ENCODE measurements at regions not wholly inside any gene's neighbourhood (a gene's known extent, or its start where the extent isn't known, plus 50 kb on each side); places are given as distances from the start of the nearest gene placed in this dataset.

DNA sequence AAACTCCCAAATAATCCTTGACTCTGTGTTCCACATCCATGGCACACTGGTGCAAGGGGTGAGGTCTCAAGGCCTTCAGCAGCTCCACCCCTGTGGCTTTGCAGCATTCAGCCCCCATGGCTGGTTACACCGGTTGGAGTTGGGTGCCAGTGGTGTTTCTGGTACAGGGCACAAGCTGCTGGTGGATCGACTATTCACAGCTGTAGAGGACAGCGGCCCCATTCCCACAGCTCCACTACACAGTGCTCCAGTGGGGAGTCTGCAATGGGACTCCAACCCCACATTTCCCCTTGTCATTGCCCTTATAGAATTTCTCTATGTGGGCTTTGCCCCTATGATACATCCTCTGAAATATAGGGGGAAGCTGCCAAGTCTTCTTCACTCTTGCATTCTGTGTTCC is 64.3 kb upstream of the SGO1 start:
- Histone ChIP-seq H3K9me3 (ENCODE audit: control insufficient read depth in 1 of 2, insufficient read depth in 1 of 2, low read length in 2 of 2) (peaks cover 4 to 8% of the 10 kb centered on the region in 2 experiments), H3K4me1 (ENCODE audit: insufficient read depth, low read length) (no peaks in the 10 kb centered on the region), H3K4me3 (ENCODE audit: low read length) (no peak overlapping the region), H3K27ac (ENCODE audit: low read depth in 1 of 2, low read length in 2 of 2) (no peak overlapping the region), H3K36me3 (ENCODE audit: insufficient read depth, low read length) (no peaks in the 10 kb centered on the region), H3K27me3 (ENCODE audit: control insufficient read depth in 1 of 2, insufficient read depth in 2 of 2, low read length in 2 of 2) (no peaks in the 10 kb centered on the region)
- no peak overlapping the region for H3K27ac Mint-ChIP-seq
- peaks cover 3% of the 10 kb centered on the region for H3K36me3 Mint-ChIP-seq (ENCODE audit: low read depth)
- intact Hi-C loops (cut with DNase I, micrococcal nuclease), result no loop called here
- DNase-seq (no peak), ATAC-seq (ENCODE audit: poor library complexity) (no peak)
- H3K4me3 Mint-ChIP-seq, result no peak overlapping the region
- ChIA-PET POLR2A (no interaction called here), CTCF (no interaction called here)
- no peak for TF ChIP-seq CTCF (IDR thresholded peaks at IDR 0.05)
- H3K27me3 Mint-ChIP-seq, result no peaks in the 10 kb centered on the region
- no peaks in the 10 kb centered on the region for H3K4me1 Mint-ChIP-seq (ENCODE audit: low read depth)
- H3K9me3 Mint-ChIP-seq, result peaks cover 5% of the 10 kb centered on the region

- ChIA-PET CTCF (no interaction called here), POLR2A (no interaction called here)
- Histone ChIP-seq H3K4me3 (ENCODE audit: low read length) (no peak overlapping the region), H3K27me3 (ENCODE audit: control insufficient read depth in 1 of 2, insufficient read depth in 2 of 2, low read length in 2 of 2) (no peaks in the 10 kb centered on the region), H3K27ac (ENCODE audit: low read depth in 1 of 2, low read length in 2 of 2) (no peak overlapping the region), H3K36me3 (ENCODE audit: insufficient read depth, low read length) (no peaks in the 10 kb centered on the region), H3K4me1 (ENCODE audit: insufficient read depth, low read length) (no peaks in the 10 kb centered on the region), H3K9me3 (ENCODE audit: control insufficient read depth in 1 of 2, insufficient read depth in 1 of 2, low read length in 2 of 2) (peaks cover 3 to 4% of the 10 kb centered on the region in 2 experiments)
- Mint-ChIP-seq H3K4me1 (ENCODE audit: low read depth) (no peaks in the 10 kb centered on the region), H3K27ac (no peak overlapping the region), H3K4me3 (no peak overlapping the region), H3K9me3 (peaks cover 13% of the 10 kb centered on the region), H3K27me3 (no peaks in the 10 kb centered on the region), H3K36me3 (ENCODE audit: low read depth) (no peaks in the 10 kb centered on the region)
- TF ChIP-seq CTCF (IDR thresholded peaks at IDR 0.05), result no peak
- no peak for ATAC-seq (ENCODE audit: poor library complexity)
- DNase-seq, result no peak
- intact Hi-C loops (cut with DNase I, micrococcal nuclease), result no loop called here
These were observed 60.7 kb upstream of the SGO1 start for GRCh38 chr3:20246662-20247061.

- Histone ChIP-seq H3K27ac (ENCODE audit: low read depth in 1 of 2, low read length in 2 of 2) (no peak overlapping the region), H3K27me3 (ENCODE audit: control insufficient read depth in 1 of 2, insufficient read depth in 2 of 2, low read length in 2 of 2) (no peaks in the 10 kb centered on the region), H3K9me3 (ENCODE audit: control insufficient read depth in 1 of 2, insufficient read depth in 1 of 2, low read length in 2 of 2) (peaks cover 4 to 8% of the 10 kb centered on the region in 2 experiments), H3K4me1 (ENCODE audit: insufficient read depth, low read length) (no peaks in the 10 kb centered on the region), H3K36me3 (ENCODE audit: insufficient read depth, low read length) (no peaks in the 10 kb centered on the region), H3K4me3 (ENCODE audit: low read length) (no peak overlapping the region)
- H3K4me1 Mint-ChIP-seq (ENCODE audit: low read depth), result no peaks in the 10 kb centered on the region
- H3K36me3 Mint-ChIP-seq (ENCODE audit: low read depth), result peaks cover under 1% of the 10 kb centered on the region
- intact Hi-C loops (cut with DNase I, micrococcal nuclease), result no loop called here
- H3K9me3 Mint-ChIP-seq, result peaks cover 13% of the 10 kb centered on the region
- no peak overlapping the region for H3K27ac Mint-ChIP-seq
- no peaks in the 10 kb centered on the region for H3K27me3 Mint-ChIP-seq
- H3K4me3 Mint-ChIP-seq, result no peak overlapping the region
- DNase-seq, result no peak
- no peak for TF ChIP-seq CTCF (IDR thresholded peaks at IDR 0.05)
- ChIA-PET CTCF (no interaction called here), POLR2A (no interaction called here)
- ATAC-seq (ENCODE audit: poor library complexity), result no peak
These were observed 59.8 kb upstream of the SGO1 start for GRCh38 chr3:20245781-20246180.
